ENCODE measurements at regions not wholly inside any gene's neighbourhood (a gene's known extent, or its start where the extent isn't known, plus 50 kb on each side); places are given as distances from the start of the nearest gene placed in this dataset.

DNA sequence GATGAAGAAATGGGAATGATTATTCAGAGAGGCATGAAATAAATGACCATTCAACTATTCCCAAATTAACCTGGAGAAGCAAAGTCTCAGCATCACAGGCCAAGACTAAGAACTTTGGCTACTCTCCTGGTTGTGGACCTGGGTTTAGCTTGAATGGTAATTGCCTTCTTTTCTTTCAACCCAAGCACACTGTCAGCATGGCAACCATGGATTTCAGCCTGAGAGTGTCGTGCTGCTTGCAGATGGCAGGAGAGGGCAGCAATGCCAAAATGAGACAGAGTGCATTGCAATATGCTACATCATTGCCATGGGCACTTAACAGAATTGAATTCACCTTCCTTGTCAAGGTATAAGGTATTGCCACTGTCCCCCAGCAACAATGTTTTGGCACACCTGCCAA is 767.2 kb downstream of the REEP3 start:
- Histone ChIP-seq H3K27ac (no peak overlapping the region), H3K27me3 (replicated peaks) (no peaks in the 10 kb centered on the region), H3K4me3 (ENCODE audit: low read depth, low read length) (no peak overlapping the region), H3K36me3 (replicated peaks) (no peaks in the 10 kb centered on the region)
- TF ChIP-seq, protein P1, sequence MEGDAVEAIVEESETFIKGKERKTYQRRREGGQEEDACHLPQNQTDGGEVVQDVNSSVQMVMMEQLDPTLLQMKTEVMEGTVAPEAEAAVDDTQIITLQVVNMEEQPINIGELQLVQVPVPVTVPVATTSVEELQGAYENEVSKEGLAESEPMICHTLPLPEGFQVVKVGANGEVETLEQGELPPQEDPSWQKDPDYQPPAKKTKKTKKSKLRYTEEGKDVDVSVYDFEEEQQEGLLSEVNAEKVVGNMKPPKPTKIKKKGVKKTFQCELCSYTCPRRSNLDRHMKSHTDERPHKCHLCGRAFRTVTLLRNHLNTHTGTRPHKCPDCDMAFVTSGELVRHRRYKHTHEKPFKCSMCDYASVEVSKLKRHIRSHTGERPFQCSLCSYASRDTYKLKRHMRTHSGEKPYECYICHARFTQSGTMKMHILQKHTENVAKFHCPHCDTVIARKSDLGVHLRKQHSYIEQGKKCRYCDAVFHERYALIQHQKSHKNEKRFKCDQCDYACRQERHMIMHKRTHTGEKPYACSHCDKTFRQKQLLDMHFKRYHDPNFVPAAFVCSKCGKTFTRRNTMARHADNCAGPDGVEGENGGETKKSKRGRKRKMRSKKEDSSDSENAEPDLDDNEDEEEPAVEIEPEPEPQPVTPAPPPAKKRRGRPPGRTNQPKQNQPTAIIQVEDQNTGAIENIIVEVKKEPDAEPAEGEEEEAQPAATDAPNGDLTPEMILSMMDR (IDR thresholded peaks at IDR 0.05; ENCODE audit: low read depth, low read length, missing control alignments), result no peak
- in situ Hi-C loops (cut with HindIII; ENCODE audit: low pct_ligation_motif_present, low sequenced_read_pairs), result no loop called here
- no peak for DNase-seq

DNA sequence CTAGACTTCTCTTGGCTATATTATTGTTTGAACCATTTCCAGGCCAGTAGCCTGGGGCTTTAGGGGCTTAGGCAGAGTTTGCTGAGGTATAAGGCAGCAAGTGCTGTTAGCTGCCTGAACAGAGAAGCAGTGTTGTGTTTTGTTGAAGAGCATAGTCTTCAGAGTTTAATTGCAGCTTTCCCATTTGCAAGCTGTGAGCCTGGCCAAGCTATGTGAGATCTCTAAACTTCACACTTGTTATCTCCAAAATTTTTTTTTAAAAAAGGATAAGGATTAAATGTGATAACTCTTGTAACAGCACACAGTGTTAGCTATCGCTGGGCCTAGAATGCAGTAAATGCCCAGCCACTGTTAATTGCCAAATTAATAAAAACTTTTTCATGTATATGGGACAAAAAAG is 782.4 kb downstream of the REEP3 start:
- in situ Hi-C loops (cut with HindIII; ENCODE audit: low pct_ligation_motif_present, low sequenced_read_pairs), result no loop called here
- TF ChIP-seq, protein P1 (IDR thresholded peaks at IDR 0.05; ENCODE audit: low read depth, low read length, missing control alignments), result no peak
- no peak for DNase-seq
- Histone ChIP-seq H3K27me3 (replicated peaks) (no peaks in the 10 kb centered on the region), H3K27ac (no peak overlapping the region), H3K4me3 (ENCODE audit: low read depth, low read length) (no peak overlapping the region), H3K36me3 (replicated peaks) (no peaks in the 10 kb centered on the region)

DNA sequence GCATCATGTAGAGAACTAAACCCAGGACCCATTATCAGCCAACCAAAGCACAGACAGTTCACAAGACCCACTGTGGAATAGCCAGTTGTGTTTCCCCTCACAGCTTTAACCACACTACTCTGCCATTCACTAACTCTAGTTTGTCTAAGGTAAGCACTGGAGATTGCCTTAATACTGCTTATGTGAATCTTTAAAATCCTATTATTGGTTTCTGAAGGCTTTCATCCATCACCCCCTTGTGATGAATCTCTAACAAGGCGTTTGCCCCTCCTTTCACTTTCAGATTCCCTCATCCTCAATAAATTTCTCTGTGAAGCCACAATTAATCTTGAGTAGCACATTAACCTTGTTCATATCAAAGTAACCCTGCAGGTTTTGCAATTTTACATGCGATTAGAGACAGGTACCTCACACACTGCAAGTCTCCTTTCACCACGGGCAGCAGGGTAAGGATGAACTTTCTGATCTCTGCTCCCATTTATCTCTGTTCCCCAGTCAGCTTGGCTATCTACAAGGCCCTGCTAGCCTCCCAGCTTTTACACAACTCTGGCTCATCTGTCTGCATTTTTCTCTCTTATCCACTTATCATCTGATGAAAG is 785.6 kb downstream of the REEP3 start:
- no peaks in the 10 kb centered on the region for H3K27me3 ChIP-seq (replicated peaks)
- no peak for DNase-seq
- in situ Hi-C loops (cut with HindIII; ENCODE audit: low pct_ligation_motif_present, low sequenced_read_pairs), result no loop called here
- TF ChIP-seq, protein P1 (IDR thresholded peaks at IDR 0.05; ENCODE audit: low read depth, low read length, missing control alignments), result no peak
- no peaks in the 10 kb centered on the region for H3K36me3 ChIP-seq (replicated peaks)
- no peak overlapping the region for H3K27ac ChIP-seq
- H3K4me3 ChIP-seq (ENCODE audit: low read depth, low read length), result no peak overlapping the region

DNA sequence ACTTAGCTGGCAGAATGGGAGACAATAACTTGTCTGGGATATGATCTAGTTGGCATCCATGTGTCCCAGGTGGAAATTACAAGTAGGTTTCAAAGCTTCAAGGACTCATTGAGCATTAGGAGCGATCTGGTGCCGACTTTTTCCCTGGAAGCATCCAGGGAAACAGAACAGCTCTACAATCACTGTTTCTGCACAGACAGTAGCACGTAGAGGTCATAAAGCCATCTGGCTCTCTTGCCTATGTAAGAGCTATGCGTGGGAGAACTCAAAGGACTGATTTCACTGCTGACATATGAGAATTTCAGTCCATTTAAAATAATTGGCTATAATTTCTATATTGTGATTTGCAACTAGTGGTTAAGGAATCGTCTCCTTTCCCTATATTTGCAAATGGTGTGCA is 791.7 kb downstream of the REEP3 start:
- Histone ChIP-seq H3K27me3 (replicated peaks) (no peaks in the 10 kb centered on the region), H3K27ac (no peak overlapping the region), H3K36me3 (replicated peaks) (no peaks in the 10 kb centered on the region), H3K4me3 (ENCODE audit: low read depth, low read length) (no peak overlapping the region)
- TF ChIP-seq, protein P1 (IDR thresholded peaks at IDR 0.05; ENCODE audit: low read depth, low read length, missing control alignments), result no peak
- in situ Hi-C loops (cut with HindIII; ENCODE audit: low pct_ligation_motif_present, low sequenced_read_pairs), result no loop called here
- no peak for DNase-seq

DNA sequence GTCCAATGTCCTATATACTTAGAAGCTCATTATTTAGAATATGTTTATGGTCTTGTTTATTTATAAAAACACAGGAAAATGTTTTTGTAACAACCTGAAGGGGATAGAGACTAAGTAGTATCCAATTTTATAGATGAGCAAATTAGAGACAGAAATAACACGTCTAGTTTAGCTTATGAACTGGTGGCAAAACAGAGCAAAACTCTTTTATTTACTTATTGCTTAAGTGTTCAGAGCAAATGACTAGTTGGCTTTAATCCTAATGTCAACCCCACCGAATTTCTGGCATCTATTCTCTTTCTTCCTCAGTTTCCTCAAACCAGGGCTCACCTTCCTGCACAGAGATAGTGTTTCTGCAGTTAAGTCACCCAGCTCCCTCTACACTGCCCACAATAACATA is 792.8 kb downstream of the REEP3 start:
- TF ChIP-seq, protein P1 (IDR thresholded peaks at IDR 0.05; ENCODE audit: low read depth, low read length, missing control alignments), result no peak
- H3K4me3 ChIP-seq (ENCODE audit: low read depth, low read length), result no peak overlapping the region
- no peak overlapping the region for H3K27ac ChIP-seq
- no peaks in the 10 kb centered on the region for H3K27me3 ChIP-seq (replicated peaks)
- H3K36me3 ChIP-seq (replicated peaks), result no peaks in the 10 kb centered on the region
- in situ Hi-C loops (cut with HindIII; ENCODE audit: low pct_ligation_motif_present, low sequenced_read_pairs), result no loop called here
- no peak for DNase-seq

DNA sequence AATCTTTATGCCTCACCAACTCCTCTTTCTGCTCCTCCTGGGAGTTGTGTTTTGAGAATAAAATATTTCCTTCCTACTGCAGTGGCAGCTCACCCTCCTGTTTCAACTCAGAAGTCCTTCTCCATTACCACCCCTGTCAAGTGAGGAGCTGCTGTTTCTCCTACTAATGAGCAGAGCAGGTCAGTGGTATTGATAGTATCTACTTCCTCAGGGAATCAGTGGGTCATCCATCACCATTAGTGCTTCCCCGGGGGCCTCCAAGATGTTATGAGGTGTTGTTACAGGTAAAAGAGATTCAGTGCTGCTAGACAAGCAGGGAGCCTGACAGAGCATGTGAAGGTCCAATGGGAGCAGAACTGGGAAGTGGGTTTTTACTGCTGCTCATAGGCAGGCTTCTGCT is 795.2 kb downstream of the REEP3 start:
- TF ChIP-seq, protein P1 (IDR thresholded peaks at IDR 0.05; ENCODE audit: low read depth, low read length, missing control alignments), result no peak
- no peak overlapping the region for H3K27ac ChIP-seq
- no peaks in the 10 kb centered on the region for H3K36me3 ChIP-seq (replicated peaks)
- in situ Hi-C loops (cut with HindIII; ENCODE audit: low pct_ligation_motif_present, low sequenced_read_pairs), result no loop called here
- H3K4me3 ChIP-seq (ENCODE audit: low read depth, low read length), result no peak overlapping the region
- no peaks in the 10 kb centered on the region for H3K27me3 ChIP-seq (replicated peaks)
- DNase-seq, result no peak
